ENCODE measurements at regions not wholly inside any gene's neighbourhood (a gene's known extent, or its start where the extent isn't known, plus 50 kb on each side); places are given as distances from the start of the nearest gene placed in this dataset.

DNA sequence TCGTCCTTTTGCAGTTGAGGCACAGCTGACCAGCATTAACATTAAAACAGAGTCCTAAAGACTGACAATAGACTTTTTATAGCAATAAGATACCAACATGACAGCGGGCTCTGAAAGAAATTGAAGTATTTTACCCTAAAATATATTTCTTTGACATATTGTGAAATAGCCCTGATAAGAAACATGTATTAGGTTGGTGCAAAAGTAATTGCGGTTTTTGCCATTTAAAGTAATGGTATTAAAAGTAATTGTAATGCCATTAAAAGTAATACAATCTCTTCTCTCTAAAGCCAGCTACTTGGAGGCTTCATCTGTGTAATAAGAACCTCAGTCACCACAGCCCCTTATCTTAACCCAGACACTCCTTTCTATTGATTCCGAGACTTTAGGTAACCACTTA lies 394.6 kb downstream of the PREX1 start:
- no peak for DNase-seq

DNA sequence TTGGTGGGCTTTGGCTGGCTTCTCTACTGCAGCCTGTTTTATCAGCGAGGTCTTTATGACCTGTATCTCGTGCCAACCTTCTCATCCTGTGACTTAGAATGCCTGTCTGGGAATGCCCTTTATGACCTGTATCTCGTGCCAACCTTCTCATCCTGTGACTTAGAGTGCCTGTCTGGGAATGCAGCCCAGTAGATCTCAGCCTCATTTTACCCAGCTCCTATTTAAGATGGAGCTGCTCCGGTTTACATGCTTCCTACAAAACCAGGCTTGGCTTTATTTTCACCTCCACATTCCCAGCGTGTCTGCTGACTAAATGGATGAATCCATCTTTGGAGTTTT lies 395.3 kb downstream of the PREX1 start:
- DNase-seq = no peak

- no peak for DNase-seq
Observed at GRCh38 chr20:48431653-48432493, 395.9 kb downstream of the PREX1 start.

DNA sequence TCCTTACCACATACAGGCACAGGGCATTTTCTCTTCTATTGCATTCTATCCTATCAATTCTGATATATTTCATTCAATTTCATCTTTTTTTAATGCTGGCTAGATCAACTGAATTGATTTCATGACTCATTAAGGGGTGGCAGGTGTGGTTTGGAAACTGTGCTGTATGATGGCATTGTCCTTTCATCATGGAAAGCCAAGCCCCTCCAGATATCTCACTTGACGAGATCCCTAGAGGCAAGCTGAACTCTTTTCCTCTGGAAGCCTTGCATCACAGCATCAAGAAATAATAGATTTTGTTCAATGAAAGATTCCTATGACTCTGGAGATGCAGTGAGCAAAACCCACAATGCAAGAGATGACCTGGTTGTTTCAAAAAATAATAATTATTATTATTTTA lies 401.2 kb downstream of the PREX1 start:
- no peak for DNase-seq

DNA sequence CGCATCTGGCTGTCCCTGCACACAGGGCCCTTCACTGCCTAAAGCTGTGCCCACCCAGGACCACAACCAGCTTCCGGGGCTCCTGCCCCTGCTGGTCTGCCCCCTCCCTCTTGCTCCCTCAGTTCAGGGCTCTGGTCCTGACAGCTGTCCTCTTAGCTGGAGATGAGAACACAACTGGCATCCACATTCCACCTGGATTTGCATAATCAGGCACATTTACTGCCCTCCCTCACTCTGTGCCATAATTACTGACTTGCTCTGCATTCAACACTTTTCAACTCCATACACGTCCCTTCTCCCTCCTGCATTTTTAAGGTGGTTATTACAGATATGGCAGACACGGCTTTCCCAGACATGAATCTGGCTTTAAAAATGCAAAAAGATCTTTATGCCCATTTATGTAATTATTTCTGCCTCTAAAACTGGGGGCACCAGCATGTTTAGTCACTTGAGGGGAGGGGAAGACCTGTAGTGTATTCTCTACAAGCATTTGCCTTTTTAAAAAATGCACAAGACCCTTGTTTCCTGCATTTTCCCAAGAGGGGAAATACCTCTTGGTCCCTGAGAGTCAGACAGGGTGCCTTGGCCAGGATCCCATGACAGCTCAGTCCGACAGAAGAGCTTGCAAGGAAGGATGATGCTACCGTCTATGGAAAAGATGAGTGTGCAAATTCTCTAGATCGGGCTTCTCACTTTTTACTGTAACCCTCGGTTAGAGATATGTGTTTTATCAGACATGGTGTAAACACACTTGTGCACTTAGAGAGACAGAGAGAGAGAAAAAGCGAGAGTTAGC lies 401.8 kb downstream of the PREX1 start:
- no peak for DNase-seq

DNA sequence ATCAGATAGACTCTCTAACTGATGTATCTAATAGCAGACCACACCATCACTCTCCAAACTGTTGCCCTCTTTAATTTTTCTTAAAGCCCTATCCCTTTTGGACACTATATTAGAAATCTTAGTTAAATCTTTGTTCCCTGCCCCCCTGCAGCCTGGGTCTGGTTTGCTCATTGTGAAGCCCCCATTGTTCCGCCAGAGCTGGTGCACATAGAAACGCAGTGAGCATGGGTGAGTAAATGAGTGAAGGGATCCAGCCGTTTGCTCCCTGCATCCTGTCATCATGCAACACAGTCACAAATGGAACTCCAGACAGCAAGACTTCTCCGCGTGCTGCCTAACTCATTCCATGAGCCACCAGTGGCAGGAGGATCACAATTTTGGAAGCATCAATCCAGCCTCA lies 402.5 kb downstream of the PREX1 start:
- no peak for DNase-seq

DNA sequence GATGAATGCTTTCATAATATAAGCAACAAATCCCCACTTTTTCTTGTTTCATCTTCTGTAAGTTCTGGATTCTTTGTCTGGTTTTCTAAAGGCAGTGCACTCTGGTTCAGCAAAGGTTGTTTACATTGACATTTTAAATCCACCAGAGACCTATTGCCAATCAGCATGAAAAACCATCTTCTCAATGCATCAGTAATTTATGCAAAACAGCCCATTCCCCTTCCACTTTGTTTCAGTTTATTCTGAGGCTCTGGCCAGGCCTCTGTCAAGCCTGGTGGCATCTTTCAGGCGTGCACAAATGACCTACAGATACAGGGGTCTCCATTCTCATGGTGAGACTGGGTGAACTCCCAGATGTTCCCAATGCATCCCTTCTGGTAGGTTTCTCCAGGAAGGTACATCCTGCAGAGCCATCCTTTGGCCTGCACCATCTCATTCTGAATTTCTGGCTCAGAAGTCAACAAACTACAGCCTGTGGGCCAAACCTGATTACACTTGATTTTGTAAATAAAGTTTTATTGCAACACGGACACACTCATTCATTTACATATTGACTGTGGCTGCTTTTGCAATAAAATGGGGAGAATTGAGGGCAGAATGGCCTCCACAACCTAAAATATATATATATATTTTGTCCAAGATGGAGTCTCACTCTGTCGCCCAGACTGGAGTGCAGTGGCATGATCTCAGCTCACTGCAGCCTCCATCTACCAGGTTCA lies 405.4 kb downstream of the PREX1 start:
- DNase-seq = no peak

DNA sequence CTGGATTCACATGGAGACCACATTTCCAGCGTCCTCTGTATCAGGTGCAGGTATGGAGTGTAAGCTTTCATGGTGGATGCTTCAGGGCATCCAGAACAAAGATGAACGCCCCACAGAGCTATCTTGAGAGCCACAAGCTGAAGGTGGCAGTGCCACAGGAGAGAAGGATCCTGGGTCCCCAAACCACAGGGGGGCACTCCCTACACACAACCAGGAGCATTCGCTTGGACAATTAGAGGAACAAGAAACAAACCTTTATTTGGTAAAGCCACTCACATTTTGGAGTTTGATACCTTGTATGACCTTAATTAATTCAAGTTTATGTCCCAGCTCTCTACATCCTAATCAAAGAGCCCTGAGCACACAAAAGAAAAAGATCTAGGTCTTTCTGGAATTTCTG lies 406.3 kb downstream of the PREX1 start:
- no peak for DNase-seq

GRCh38 chr20:48420176-48420575 lies 407.6 kb downstream of the PREX1 start:
- no peak for DNase-seq

DNA sequence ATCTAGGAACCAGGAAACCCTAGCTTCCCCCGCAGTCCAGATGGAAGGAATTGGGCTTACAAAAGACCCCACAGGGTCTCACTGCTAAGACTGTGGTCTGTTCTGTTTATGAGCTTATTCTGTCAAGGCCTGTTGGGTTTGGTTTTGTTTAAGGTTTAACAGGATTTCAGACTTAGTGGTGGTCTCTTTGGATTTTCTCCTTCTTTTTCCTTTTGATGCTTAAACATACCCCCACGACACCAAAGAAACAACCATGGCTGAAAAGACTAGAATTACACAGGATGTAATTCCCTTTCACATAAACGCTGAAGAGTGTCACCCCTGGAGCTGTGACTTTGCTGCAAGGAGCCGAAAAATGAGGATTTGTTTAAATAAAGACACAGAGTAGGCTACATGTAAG lies 408.6 kb downstream of the PREX1 start:
- DNase-seq = no peak

DNA sequence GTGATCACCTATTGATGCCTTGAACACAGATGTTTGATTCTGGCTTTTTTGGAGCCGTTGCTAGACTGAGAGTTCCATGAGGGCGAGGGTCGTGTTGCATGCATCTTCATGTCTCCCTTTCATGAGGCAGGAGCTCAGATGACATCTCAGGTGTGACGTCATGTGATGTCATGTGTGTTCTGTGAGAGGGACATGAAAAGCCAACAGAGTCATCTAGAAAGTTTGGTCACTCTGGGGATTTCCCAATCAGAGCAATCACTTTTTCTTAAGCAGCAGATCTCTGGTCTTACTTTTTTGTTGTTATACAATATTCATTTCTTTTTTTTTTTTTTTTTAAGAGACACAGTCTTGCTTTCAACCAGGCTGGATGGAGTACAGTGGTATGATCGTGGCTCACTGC lies 411.8 kb downstream of the PREX1 start:
- peak; percentile 14 for DNase-seq

DNA sequence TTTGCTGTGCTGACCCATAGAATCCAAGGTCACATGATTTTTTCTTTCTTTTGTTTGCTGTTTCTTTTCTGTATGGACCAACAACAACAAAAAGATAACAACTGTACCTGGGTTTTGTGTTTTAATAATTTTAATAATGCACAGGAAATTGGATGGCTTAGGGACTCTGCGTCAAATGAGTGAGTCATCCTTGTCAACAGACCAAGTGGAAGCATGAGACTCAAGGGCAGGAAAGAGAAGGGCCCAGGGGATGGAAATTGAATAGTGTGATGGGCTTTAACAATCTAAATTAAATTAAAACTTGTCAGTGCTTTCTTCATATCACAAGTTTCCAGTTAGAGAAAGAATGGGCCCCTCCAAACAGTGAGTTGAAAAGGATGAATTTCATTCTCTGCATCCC lies 413.0 kb downstream of the PREX1 start:
- DNase-seq = no peak

GRCh38 chr20:48411919-48412522 lies 415.8 kb downstream of the PREX1 start:
- DNase-seq = no peak

GRCh38 chr20:48411245-48411644 lies 416.6 kb downstream of the PREX1 start:
- DNase-seq = no peak

- DNase-seq = no peak
Observed at GRCh38 chr20:48409055-48409615, 418.7 kb downstream of the PREX1 start.

GRCh38 chr20:48407710-48408109 lies 420.1 kb downstream of the PREX1 start:
- DNase-seq = no peak

DNA sequence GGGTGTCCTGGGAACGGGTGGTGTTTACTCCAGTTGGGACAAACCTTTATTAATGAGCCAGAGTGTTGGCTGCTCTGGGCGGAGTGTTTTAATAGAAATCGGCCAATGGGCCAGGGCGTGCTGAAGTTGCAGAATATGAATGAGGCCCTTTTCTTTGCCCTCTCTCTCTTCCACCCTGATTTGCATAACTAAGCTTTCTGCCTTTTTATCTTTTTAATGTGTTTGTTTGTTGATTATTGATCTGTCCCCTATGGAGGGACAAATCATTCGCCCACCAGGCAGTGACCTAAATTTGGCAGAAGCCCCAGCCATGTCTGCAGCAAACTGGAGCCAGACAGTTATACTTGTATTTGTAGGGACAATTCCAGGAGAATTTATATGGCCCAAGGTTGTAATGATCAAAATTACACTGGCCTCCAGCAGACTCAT lies 420.9 kb downstream of the PREX1 start:
- DNase-seq = no peak

DNA sequence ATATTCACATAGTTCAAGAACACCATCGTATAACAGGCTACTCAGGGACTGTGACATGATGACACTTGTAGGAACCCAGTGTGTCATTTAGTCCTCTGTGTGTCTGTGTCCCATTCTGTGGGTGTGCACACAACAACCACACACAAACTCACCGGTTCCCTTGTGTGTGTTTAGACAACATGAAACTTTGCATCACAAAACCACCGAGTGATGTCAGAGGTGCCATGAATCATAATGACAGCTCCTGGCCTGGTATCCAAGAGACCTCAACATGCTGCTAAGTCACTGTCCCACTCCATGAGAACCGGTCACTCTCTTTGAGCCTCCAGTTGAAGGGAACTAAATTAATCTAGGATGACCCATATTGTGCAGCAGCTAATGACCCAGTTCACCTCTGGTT lies 421.3 kb downstream of the PREX1 start:
- peak; percentile 28 for DNase-seq

GRCh38 chr20:48405909-48406308 lies 421.9 kb downstream of the PREX1 start:
- no peak for DNase-seq

GRCh38 chr20:48404598-48404997 lies 423.2 kb downstream of the PREX1 start:
- DNase-seq = no peak

GRCh38 chr20:48403167-48403761 lies 424.5 kb downstream of the PREX1 start:
- no peak for DNase-seq

GRCh38 chr20:48401359-48401758 lies 426.4 kb downstream of the PREX1 start:
- DNase-seq = no peak

- DNase-seq = no peak
Observed at GRCh38 chr20:48400009-48400408, 427.8 kb downstream of the PREX1 start.

Data from activated CD4-positive, alpha-beta T cell treated with anti-CD3 and anti-CD28 coated beads, Interleukin-2, amount 50 U/mL, for 16 hours (primary cell).